HEK293T (cell line): ENCODE measurements at regions not wholly inside any gene's neighbourhood (a gene's known extent, or its start where the extent isn't known, plus 50 kb on each side); places are given as distances from the start of the nearest gene placed in this dataset.
"Not testable (repeated sequence)": the region's sequence is repeated elsewhere in the genome, so short reads cannot be mapped to it uniquely, and the experiment has no call there.

Experiments used
- ARNT ChIP-seq: fragments of 450-650 bp; IDR thresholded peaks from 2 replicates; pipeline ENCODE4 v1.6.1; 2017; ENCODE audit warnings: mild to moderate bottlenecking
- BHLHE40 ChIP-seq: fragments of 450-650 bp; IDR thresholded peaks from 2 replicates; pipeline ENCODE4 v1.6.1; 2016; ENCODE audit warnings: mild to moderate bottlenecking, moderate library complexity, borderline replicate concordance
- FOXK2 ChIP-seq: fragments of 450-650 bp; IDR thresholded peaks from 2 replicates; pipeline ENCODE4 v1.6.1; 2016; ENCODE audit warnings: mild to moderate bottlenecking
- FOXM1 ChIP-seq: fragments of 450-650 bp; IDR thresholded peaks from 2 replicates; pipeline ENCODE4 v1.6.1; 2017; ENCODE audit warnings: mild to moderate bottlenecking, borderline replicate concordance
- L3MBTL2 ChIP-seq: fragments of 450-650 bp; conservative IDR thresholded peaks from 2 replicates; pipeline ENCODE4 v1.6.1; 2016; ENCODE audit warnings: mild to moderate bottlenecking
- LEF1 ChIP-seq: fragments of 450-650 bp; IDR thresholded peaks from 2 replicates; pipeline ENCODE4 v1.6.1; 2017; ENCODE audit warnings: mild to moderate bottlenecking, borderline replicate concordance
- PKNOX1 ChIP-seq: fragments of 450-650 bp; IDR thresholded peaks from 2 replicates; pipeline ENCODE4 v1.6.1; 2016
- SP1 ChIP-seq: fragments of 450-650 bp; IDR thresholded peaks from 2 replicates; pipeline ENCODE4 v1.6.1; 2017
- SUZ12 ChIP-seq: fragments of 450-650 bp; IDR thresholded peaks from 2 replicates; pipeline ENCODE4 v1.6.1; 2016; ENCODE audit warnings: mild to moderate bottlenecking
- TARDBP ChIP-seq: fragments of 450-650 bp; IDR thresholded peaks from 2 replicates; pipeline ENCODE4 v1.6.1; 2016

GRCh38 chr1:120531455-120531854 is 116.6 kb downstream of the NBPF8 start:
- not testable (repeated sequence) for TF ChIP-seq FOXK2, TARDBP, SUZ12, LEF1, PKNOX1, ARNT, FOXM1, L3MBTL2, SP1, BHLHE40
